ENCODE measurements at regions not wholly inside any gene's neighbourhood (a gene's known extent, or its start where the extent isn't known, plus 50 kb on each side); places are given as distances from the start of the nearest gene placed in this dataset.

GRCh38 chr5:154571325-154572035 lies 93.5 kb upstream of the HAND1 start:
- Histone ChIP-seq H3K9me3 (no peaks in the 10 kb centered on the region), H3K27ac (no peak overlapping the region), H3K27me3 (no peaks in the 10 kb centered on the region), H3K36me3 (no peaks in the 10 kb centered on the region), H3K4me1 (no peaks in the 10 kb centered on the region), H3K4me3 (no peak overlapping the region)
- no peak for DNase-seq
- intact Hi-C loops (cut with DNase I), result no loop called here
- TF ChIP-seq CTCF (IDR thresholded peaks at IDR 0.05), result no peak
- WGBS, 2 donors, result 66 to 72% methylated on average over 6 of the region's 6 CpGs
- FAIRE-seq, result no peak
- no peak for ATAC-seq

GRCh38 chr5:154570572-154571324 lies 92.7 kb upstream of the HAND1 start:
- ATAC-seq (no peak), DNase-seq (no peak), FAIRE-seq (no peak)
- H3K9me3 ChIP-seq, result no peaks in the 10 kb centered on the region
- H3K27me3 ChIP-seq, result no peaks in the 10 kb centered on the region
- no peak for TF ChIP-seq CTCF (IDR thresholded peaks at IDR 0.05)
- 80 to 84% methylated on average over 11 of the region's 11 CpGs for WGBS, 2 donors
- H3K27ac ChIP-seq, result no peak overlapping the region
- intact Hi-C loops (cut with DNase I), result no loop called here
- no peaks in the 10 kb centered on the region for H3K36me3 ChIP-seq
- H3K4me1 ChIP-seq, result no peaks in the 10 kb centered on the region
- H3K4me3 ChIP-seq, result no peak overlapping the region

GRCh38 chr5:154568589-154568988 lies 90.6 kb upstream of the HAND1 start:
- TF ChIP-seq CTCF (IDR thresholded peaks at IDR 0.05), result no peak
- DNase-seq, result no peak
- intact Hi-C loops (cut with DNase I), result no loop called here
- no peak overlapping the region for H3K4me3 ChIP-seq
- 80 to 92% methylated on average over 6 of the region's 6 CpGs for WGBS, 2 donors
- no peaks in the 10 kb centered on the region for H3K36me3 ChIP-seq
- no peaks in the 10 kb centered on the region for H3K27me3 ChIP-seq
- no peak overlapping the region for H3K27ac ChIP-seq
- no peak for ATAC-seq
- FAIRE-seq, result no peak
- H3K9me3 ChIP-seq, result no peaks in the 10 kb centered on the region
- no peaks in the 10 kb centered on the region for H3K4me1 ChIP-seq

- WGBS, 2 donors, result 85 to 87% methylated on average over 6 of the region's 6 CpGs
- TF ChIP-seq CTCF (IDR thresholded peaks at IDR 0.05), result no peak
- Histone ChIP-seq H3K9me3 (no peaks in the 10 kb centered on the region), H3K27me3 (no peaks in the 10 kb centered on the region), H3K4me3 (no peak overlapping the region), H3K27ac (no peak overlapping the region), H3K4me1 (peaks cover 0 to 6% (median 3%) of the 10 kb centered on the region in 3 donors), H3K36me3 (no peaks in the 10 kb centered on the region)
- ATAC-seq (no peak), DNase-seq (no peak), FAIRE-seq (no peak)
- intact Hi-C loops (cut with DNase I), result no loop called here
These were observed 89.1 kb upstream of the HAND1 start for GRCh38 chr5:154567155-154567554.

- FAIRE-seq (no peak), ATAC-seq (no peak), DNase-seq (no peak)
- TF ChIP-seq CTCF (IDR thresholded peaks at IDR 0.05), result no peak
- H3K36me3 ChIP-seq, result no peaks in the 10 kb centered on the region
- H3K4me1 ChIP-seq, result peaks cover 0 to 6% (median 3%) of the 10 kb centered on the region in 3 donors
- H3K27me3 ChIP-seq, result no peaks in the 10 kb centered on the region
- 73 to 84% methylated on average over 5 of the region's 5 CpGs for WGBS, 2 donors
- no peaks in the 10 kb centered on the region for H3K9me3 ChIP-seq
- intact Hi-C loops (cut with DNase I), result no loop called here
- H3K27ac ChIP-seq, result no peak overlapping the region
- no peak overlapping the region for H3K4me3 ChIP-seq
These were observed 88.2 kb upstream of the HAND1 start for GRCh38 chr5:154566146-154566680.
